ENCODE measurements at regions not wholly inside any gene's neighbourhood (a gene's known extent, or its start where the extent isn't known, plus 50 kb on each side); places are given as distances from the start of the nearest gene placed in this dataset.

- no peak overlapping the region for H2AFZ ChIP-seq (ENCODE audit: low read length)
- H3K79me2 ChIP-seq (ENCODE audit: insufficient read depth, low read length): no peaks in the 10 kb centered on the region
- no peaks in the 10 kb centered on the region for H3K4me1 ChIP-seq (ENCODE audit: insufficient read depth, low read length)
- H3K4me3 ChIP-seq (ENCODE audit: insufficient read depth, low read length): no peak overlapping the region
- TF ChIP-seq CTCF (IDR thresholded peaks at IDR 0.05; ENCODE audit: extremely low read depth, low read depth, low read length): no peak
- no peak for DNase-seq (ENCODE audit: insufficient read length, low spot score, missing footprints)
- H3K4me2 ChIP-seq (ENCODE audit: insufficient read depth, low read length): no peak overlapping the region
- H3K27ac ChIP-seq (ENCODE audit: low read depth, low read length): no peak overlapping the region
- no peaks in the 10 kb centered on the region for H3K27me3 ChIP-seq (ENCODE audit: insufficient read depth, low read length)
- no peaks in the 10 kb centered on the region for H4K20me1 ChIP-seq (ENCODE audit: insufficient read depth, low read length)
- H3K36me3 ChIP-seq (ENCODE audit: insufficient read depth, low read length): no peaks in the 10 kb centered on the region
- no peaks in the 10 kb centered on the region for H3K9me3 ChIP-seq (ENCODE audit: low read depth, low read length)
These were observed 177.3 kb downstream of the NFKBIZ start for GRCh38 chr3:102026656-102027055.

DNA sequence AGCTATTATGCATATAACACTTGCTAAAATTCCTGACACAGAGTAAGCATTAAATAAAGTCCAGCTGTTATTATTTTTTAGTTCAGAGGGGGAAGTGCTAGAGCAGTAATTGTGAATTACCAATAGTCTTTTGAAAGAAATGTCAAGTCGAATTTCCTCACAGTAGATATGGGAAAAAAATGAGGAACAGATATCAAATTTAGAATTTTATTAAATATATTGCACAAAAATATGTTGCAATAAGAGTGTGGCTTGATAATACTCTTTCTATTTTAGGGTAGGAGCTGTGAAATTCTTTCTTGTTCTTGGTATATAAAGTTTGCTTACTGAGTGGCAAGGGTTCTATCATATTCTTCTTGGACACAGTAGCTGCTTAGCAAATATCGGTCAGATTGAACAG lies 181.3 kb downstream of the NFKBIZ start:
- Histone ChIP-seq H2AFZ (ENCODE audit: low read length) (no peak overlapping the region), H3K27me3 (ENCODE audit: insufficient read depth, low read length) (no peaks in the 10 kb centered on the region), H4K20me1 (ENCODE audit: insufficient read depth, low read length) (no peaks in the 10 kb centered on the region), H3K4me2 (ENCODE audit: insufficient read depth, low read length) (no peak overlapping the region), H3K79me2 (ENCODE audit: insufficient read depth, low read length) (no peaks in the 10 kb centered on the region), H3K4me1 (ENCODE audit: insufficient read depth, low read length) (no peaks in the 10 kb centered on the region), H3K4me3 (ENCODE audit: insufficient read depth, low read length) (no peak overlapping the region), H3K27ac (ENCODE audit: low read depth, low read length) (no peak overlapping the region), H3K36me3 (ENCODE audit: insufficient read depth, low read length) (no peaks in the 10 kb centered on the region), H3K9me3 (ENCODE audit: low read depth, low read length) (no peaks in the 10 kb centered on the region)
- TF ChIP-seq CTCF (IDR thresholded peaks at IDR 0.05; ENCODE audit: extremely low read depth, low read depth, low read length): no peak
- no peak for DNase-seq (ENCODE audit: insufficient read length, low spot score, missing footprints)

DNA sequence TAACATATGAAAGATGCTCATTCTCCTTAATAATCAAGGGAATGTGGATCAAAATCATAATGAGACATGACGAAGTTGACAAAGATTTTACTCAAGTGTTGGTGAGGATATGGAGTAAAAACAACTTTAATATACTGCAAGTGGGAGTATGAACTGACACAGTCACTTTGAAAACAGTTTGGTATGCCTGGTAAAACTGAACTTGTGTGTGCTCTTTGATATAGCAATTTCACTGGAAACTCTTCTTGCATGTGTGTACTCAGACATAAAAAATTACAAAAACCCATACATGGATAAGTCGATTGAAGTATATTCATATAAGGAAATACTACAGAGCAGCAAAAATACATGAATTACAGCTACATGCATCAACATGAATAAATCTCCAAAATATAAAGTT lies 182.5 kb downstream of the NFKBIZ start:
- Histone ChIP-seq H3K36me3 (ENCODE audit: insufficient read depth, low read length) (no peaks in the 10 kb centered on the region), H4K20me1 (ENCODE audit: insufficient read depth, low read length) (no peaks in the 10 kb centered on the region), H3K4me3 (ENCODE audit: insufficient read depth, low read length) (no peak overlapping the region), H3K9me3 (ENCODE audit: low read depth, low read length) (no peaks in the 10 kb centered on the region), H3K4me2 (ENCODE audit: insufficient read depth, low read length) (no peak overlapping the region), H3K27me3 (ENCODE audit: insufficient read depth, low read length) (no peaks in the 10 kb centered on the region), H3K27ac (ENCODE audit: low read depth, low read length) (no peak overlapping the region), H2AFZ (ENCODE audit: low read length) (no peak overlapping the region), H3K4me1 (ENCODE audit: insufficient read depth, low read length) (no peaks in the 10 kb centered on the region), H3K79me2 (ENCODE audit: insufficient read depth, low read length) (no peaks in the 10 kb centered on the region)
- DNase-seq (ENCODE audit: insufficient read length, low spot score, missing footprints): no peak
- no peak for TF ChIP-seq CTCF (IDR thresholded peaks at IDR 0.05; ENCODE audit: extremely low read depth, low read depth, low read length)

DNA sequence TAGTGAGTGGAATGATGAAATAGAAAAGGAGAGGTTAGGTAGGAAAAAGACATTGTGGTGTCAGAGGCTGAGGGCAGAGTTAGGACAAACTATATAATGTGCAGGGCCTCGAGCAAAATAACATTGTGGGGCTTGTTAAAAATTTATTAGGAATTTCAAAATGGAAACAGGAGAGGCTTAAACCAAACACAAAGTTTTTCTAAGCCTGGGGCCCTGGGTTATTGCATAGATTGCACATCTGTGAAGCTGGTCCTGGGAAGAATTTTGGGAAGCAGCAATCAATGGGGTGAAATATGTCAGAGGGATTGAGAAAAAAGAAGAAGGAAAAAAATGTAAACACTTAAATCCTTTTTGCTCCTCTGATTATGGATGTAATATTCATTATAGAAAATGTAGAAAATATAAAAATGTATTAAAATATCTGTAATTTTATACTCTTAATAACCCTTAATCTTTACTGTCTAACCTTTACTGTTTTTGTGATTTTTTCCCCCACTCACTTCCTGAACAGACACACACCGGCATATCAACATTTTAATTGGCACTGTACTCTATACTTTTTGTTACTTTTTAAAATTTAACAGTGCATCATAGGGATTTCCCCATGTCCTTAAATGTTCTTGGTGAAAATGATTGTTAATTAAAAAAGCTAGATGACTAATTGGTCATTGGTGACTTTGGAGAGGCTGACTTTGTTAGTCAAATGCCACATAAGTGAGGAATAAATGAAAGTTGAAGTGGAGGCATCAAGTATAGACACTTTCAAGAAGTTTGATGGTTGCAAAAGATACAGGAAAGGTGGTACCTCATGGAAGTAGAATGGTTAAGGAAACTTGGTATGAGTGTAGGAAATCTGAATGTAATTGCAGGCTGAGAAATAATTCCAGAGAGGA lies 183.4 kb downstream of the NFKBIZ start:
- H3K4me1 ChIP-seq (ENCODE audit: insufficient read depth, low read length): no peaks in the 10 kb centered on the region
- no peak overlapping the region for H3K4me3 ChIP-seq (ENCODE audit: insufficient read depth, low read length)
- H3K27me3 ChIP-seq (ENCODE audit: insufficient read depth, low read length): no peaks in the 10 kb centered on the region
- H3K9me3 ChIP-seq (ENCODE audit: low read depth, low read length): no peaks in the 10 kb centered on the region
- H2AFZ ChIP-seq (ENCODE audit: low read length): no peak overlapping the region
- no peak for TF ChIP-seq CTCF (IDR thresholded peaks at IDR 0.05; ENCODE audit: extremely low read depth, low read depth, low read length)
- no peaks in the 10 kb centered on the region for H3K36me3 ChIP-seq (ENCODE audit: insufficient read depth, low read length)
- DNase-seq (ENCODE audit: insufficient read length, low spot score, missing footprints): no peak
- no peaks in the 10 kb centered on the region for H4K20me1 ChIP-seq (ENCODE audit: insufficient read depth, low read length)
- no peak overlapping the region for H3K4me2 ChIP-seq (ENCODE audit: insufficient read depth, low read length)
- H3K79me2 ChIP-seq (ENCODE audit: insufficient read depth, low read length): no peaks in the 10 kb centered on the region
- no peak overlapping the region for H3K27ac ChIP-seq (ENCODE audit: low read depth, low read length)
